ENCODE measurements at regions not wholly inside any gene's neighbourhood (a gene's known extent, or its start where the extent isn't known, plus 50 kb on each side); places are given as distances from the start of the nearest gene placed in this dataset.

- H2BK12ac ChIP-seq (ENCODE audit: insufficient read length, low read depth, low read length): no peak overlapping the region
- H3K14ac ChIP-seq (ENCODE audit: insufficient read depth, low read length): no peak overlapping the region
- no peak overlapping the region for H2BK120ac ChIP-seq (ENCODE audit: low read depth, low read length, poor library complexity, severe bottlenecking)
- H3K4me2 ChIP-seq (ENCODE audit: insufficient read depth, insufficient read length, low read length): no peak overlapping the region
- no peaks in the 10 kb centered on the region for H4K20me1 ChIP-seq (ENCODE audit: control insufficient read depth, insufficient read depth, insufficient read length)
- no peak overlapping the region for H3K23ac ChIP-seq (ENCODE audit: insufficient read length, low read depth, low read length)
- H4K91ac ChIP-seq (ENCODE audit: insufficient read length, low read depth, low read length): no peak overlapping the region
- H3K79me1 ChIP-seq (ENCODE audit: insufficient read depth, low read depth, low read length, poor library complexity, severe bottlenecking): no peaks in the 10 kb centered on the region
- H3K27ac ChIP-seq (ENCODE audit: insufficient read length, low read depth, low read length): no peak overlapping the region
- WGBS (ENCODE audit: extremely low coverage, insufficient read length, low lambda C conversion rate): no CpG with 5 or more reads among the region's 5 CpGs
- H3K27ac Mint-ChIP-seq: no peak overlapping the region
- H4K8ac ChIP-seq (replicated peaks; ENCODE audit: insufficient read length, low read depth, low read length): no peak overlapping the region
- peaks cover 13 to 16% of the 10 kb centered on the region in 2 experiments for H3K9me3 Mint-ChIP-seq
- H2BK15ac ChIP-seq (ENCODE audit: low read depth, low read length): no peak overlapping the region
- no peak overlapping the region for H2AK5ac ChIP-seq (ENCODE audit: insufficient read length, low read length)
- H3K27me3 ChIP-seq (ENCODE audit: insufficient read depth, low read length): no peaks in the 10 kb centered on the region
- no peaks in the 10 kb centered on the region for H3K79me2 ChIP-seq (ENCODE audit: insufficient read depth, low read length)
- no peak overlapping the region for H3K18ac ChIP-seq (ENCODE audit: insufficient read length, low read depth, low read length)
- DNase-seq: no peak
- no peak overlapping the region for H3K4ac ChIP-seq (ENCODE audit: low read depth, low read length)
- no peaks in the 10 kb centered on the region for H3K27me3 Mint-ChIP-seq (ENCODE audit: low read depth)
- H3K9me3 ChIP-seq (ENCODE audit: control insufficient read depth, low read depth, low read length): no peaks in the 10 kb centered on the region
- no peak overlapping the region for H3K56ac ChIP-seq (ENCODE audit: insufficient read length, low read depth, low read length)
- peaks cover 10 to 15% (median 10%) of the 10 kb centered on the region in 3 experiments; a peak in 6 of 7 replicates for H3K36me3 Mint-ChIP-seq (ENCODE audit: insufficient read depth in 1 of 3, low read depth in 3 of 3)
- no peak overlapping the region for H4K5ac ChIP-seq (ENCODE audit: insufficient read length, low read depth, low read length)
- peaks cover 4% of the 10 kb centered on the region; the same call in 1 of the 2 replicates for H3K4me1 ChIP-seq (ENCODE audit: insufficient read depth, low read length)
- no peak overlapping the region for H2BK20ac ChIP-seq (ENCODE audit: low read depth, low read length, poor library complexity, severe bottlenecking)
- H3K4me1 Mint-ChIP-seq: peaks cover 27 to 30% of the 10 kb centered on the region in 2 experiments
- no peak overlapping the region for H3T11ph ChIP-seq (ENCODE audit: low read length)
- H2BK5ac ChIP-seq (ENCODE audit: insufficient read length, low read length): no peak overlapping the region
- H3K4me3 Mint-ChIP-seq: no peak overlapping the region
- H2AFZ ChIP-seq (ENCODE audit: low read length): no peak overlapping the region
- H3K9ac ChIP-seq (ENCODE audit: extremely low read depth, insufficient read length, low read length): no peak overlapping the region
- H3K23me2 ChIP-seq (ENCODE audit: insufficient read length, low read depth, low read length, poor library complexity, severe bottlenecking): no peaks in the 10 kb centered on the region
- TF ChIP-seq, protein P1, sequence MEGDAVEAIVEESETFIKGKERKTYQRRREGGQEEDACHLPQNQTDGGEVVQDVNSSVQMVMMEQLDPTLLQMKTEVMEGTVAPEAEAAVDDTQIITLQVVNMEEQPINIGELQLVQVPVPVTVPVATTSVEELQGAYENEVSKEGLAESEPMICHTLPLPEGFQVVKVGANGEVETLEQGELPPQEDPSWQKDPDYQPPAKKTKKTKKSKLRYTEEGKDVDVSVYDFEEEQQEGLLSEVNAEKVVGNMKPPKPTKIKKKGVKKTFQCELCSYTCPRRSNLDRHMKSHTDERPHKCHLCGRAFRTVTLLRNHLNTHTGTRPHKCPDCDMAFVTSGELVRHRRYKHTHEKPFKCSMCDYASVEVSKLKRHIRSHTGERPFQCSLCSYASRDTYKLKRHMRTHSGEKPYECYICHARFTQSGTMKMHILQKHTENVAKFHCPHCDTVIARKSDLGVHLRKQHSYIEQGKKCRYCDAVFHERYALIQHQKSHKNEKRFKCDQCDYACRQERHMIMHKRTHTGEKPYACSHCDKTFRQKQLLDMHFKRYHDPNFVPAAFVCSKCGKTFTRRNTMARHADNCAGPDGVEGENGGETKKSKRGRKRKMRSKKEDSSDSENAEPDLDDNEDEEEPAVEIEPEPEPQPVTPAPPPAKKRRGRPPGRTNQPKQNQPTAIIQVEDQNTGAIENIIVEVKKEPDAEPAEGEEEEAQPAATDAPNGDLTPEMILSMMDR (conservative IDR thresholded peaks at IDR 0.05): no peak
Measured at GRCh38 chr5:123671711-123672456, 159.9 kb downstream of the CSNK1G3 start.
